Gastroesophageal sphincter (tissue), 3 donors: ENCODE measurements at regions not wholly inside any gene's neighbourhood (a gene's known extent, or its start where the extent isn't known, plus 50 kb on each side); places are given as distances from the start of the nearest gene placed in this dataset.

Experiments used
- CTCF ChIP-seq, 4 experiments: fragments of 200-600 bp in 2 of 4; fragments of 450-650 bp in 2 of 4; sonication (generic) in 1 of 4; IDR thresholded peaks; one replicate each; pipeline ENCODE4 v1.5.1; 2017 to 2019; ENCODE audit warnings: antibody characterized with exemption in 4 of 4, mild to moderate bottlenecking in 2 of 4, moderate library complexity in 2 of 4
- POLR2A ChIP-seq, 2 donors: fragments of 450-650 bp; IDR thresholded peaks; one replicate each; pipeline ENCODE4 v1.6.1; 2017; ENCODE audit warnings: antibody characterized with exemption in 2 of 2, mild to moderate bottlenecking in 2 of 2, moderate library complexity in 1 of 2
- POLR2AphosphoS5 ChIP-seq: sonication (generic); formaldehyde crosslinking; IDR thresholded peaks from one replicate; pipeline ENCODE4 v1.6.1; 2017; ENCODE audit warnings: antibody characterized with exemption

- TF ChIP-seq CTCF (IDR thresholded peaks at IDR 0.05) (no peak), POLR2A (IDR thresholded peaks at IDR 0.05) (no peak), POLR2AphosphoS5 (no peak)
These were observed 68.3 kb upstream of the CPM start for GRCh38 chr12:69001251-69001650.
